Caco-2 (cell line): ENCODE measurements at regions not wholly inside any gene's neighbourhood (a gene's known extent, or its start where the extent isn't known, plus 50 kb on each side); places are given as distances from the start of the nearest gene placed in this dataset. TPM values are rescaled to one million over a fixed set of nuclear protein-coding genes. Genes with fewer than 3 reads are reported as not detected.

ENCODE experiments used
- BruUV-seq: library from RNA; stranded (reverse); fragments of 400-500 nt; replicated peaks from 2 replicates; lab custom pipeline; 2021; lab: Mats Ljungman, UMichigan
- CTCF ChIA-PET: fragments of 300-600 bp; sonication (Branson Sonifier 250); formaldehyde crosslinking; loops from one replicate; lab custom pipeline; 2022; ENCODE audit warnings: antibody characterized with exemption; lab: Charles Lee
- POLR2A ChIA-PET: fragments of 300-600 bp; sonication (Branson Sonifier 250); formaldehyde crosslinking; loops from one replicate; lab custom pipeline; 2022; ENCODE audit warnings: antibody characterized with exemption; lab: Charles Lee
- DNase-seq, 2 experiments: peaks; one replicate each; pipeline versions ENCODE4 v3.0.0 to v3.0.0-alpha.2; 2020 to 2022
- H3K27me3 ChIP-seq: replicated peaks from 2 replicates; pipeline ENCODE4 v1.6.0; 2011; ENCODE audit warnings: low read length; ENCODE audit not compliant: control insufficient read depth, insufficient read depth
- H3K36me3 ChIP-seq: 2 replicates; pipeline ENCODE4 v1.5.1; 2011; ENCODE audit warnings: low read length; ENCODE audit not compliant: control insufficient read depth, insufficient read depth
- H3K4me1 ChIP-seq: fragments of 250-450 bp; sonication (Bioruptor Pico); 2 replicates; pipeline ENCODE4 v1.5.1; 2020; ENCODE audit warnings: mild to moderate bottlenecking
- H3K4me3 ChIP-seq: 2 replicates; pipeline ENCODE4 v1.5.1; 2011; ENCODE audit warnings: low read depth, mild to moderate bottlenecking, control low read depth, low read length
- H3K9me3 ChIP-seq: fragments of 250-450 bp; sonication (Bioruptor Pico); 2 replicates; pipeline ENCODE4 v1.5.1; 2020; ENCODE audit warnings: mild to moderate bottlenecking, moderate library complexity
- H3K27ac Mint-ChIP-seq: one replicate; pipeline ENCODE4 v1.8.0; 2022; ENCODE audit warnings: mixed read lengths; ENCODE audit not compliant: unreplicated experiment
- H3K27me3 Mint-ChIP-seq: one replicate; pipeline ENCODE4 v1.8.0; 2022; ENCODE audit warnings: mixed read lengths; ENCODE audit not compliant: insufficient read depth, unreplicated experiment
- H3K36me3 Mint-ChIP-seq: one replicate; pipeline ENCODE4 v1.8.0; 2022; ENCODE audit warnings: mild to moderate bottlenecking, mixed read lengths; ENCODE audit not compliant: insufficient read depth, unreplicated experiment
- H3K4me1 Mint-ChIP-seq: one replicate; pipeline ENCODE4 v1.8.0; 2022; ENCODE audit warnings: low read depth, mixed read lengths; ENCODE audit not compliant: unreplicated experiment
- H3K4me3 Mint-ChIP-seq: one replicate; pipeline ENCODE4 v1.8.0; 2022; ENCODE audit warnings: mild to moderate bottlenecking, moderate library complexity, mixed read lengths; ENCODE audit not compliant: unreplicated experiment
- H3K9me3 Mint-ChIP-seq: one replicate; pipeline ENCODE4 v1.8.0; 2022; ENCODE audit warnings: mixed read lengths; ENCODE audit not compliant: unreplicated experiment
- CTCF ChIP-seq, 2 experiments: fragments of 200-600 bp in 1 of 2; IDR thresholded peaks; 1 replicate in 1 of 2; 2 replicates in 1 of 2; pipeline versions ENCODE4 v1.5.1 to v1.8.0; 2011 to 2022; ENCODE audit warnings: antibody characterized with exemption in 1 of 2, control low read depth in 1 of 2, inconsistent platforms in 1 of 2, low read depth in 1 of 2, low read length in 1 of 2, mild to moderate bottlenecking in 1 of 2, moderate library complexity in 1 of 2; ENCODE audit not compliant: insufficient read depth in 1 of 2, severe bottlenecking in 1 of 2, unreplicated experiment in 1 of 2
- intact Hi-C: fragments of 100-400 bp; cut with micrococcal nuclease; formaldehyde crosslinking; loops from one replicate; pipeline ENCODE4 v1.10.0; 2022; ENCODE audit not compliant: unreplicated experiment
- microRNA-seq: library from miRNA; unstranded; fragments of <30 nt; microRNA quantifications from one replicate; pipeline ENCODE4 v1.2.0, GENCODE V29; 2022

- Mint-ChIP-seq H3K4me1 (no peaks in the 10 kb centered on the region), H3K27ac (no peak overlapping the region), H3K27me3 (no peaks in the 10 kb centered on the region), H3K36me3 (no peaks in the 10 kb centered on the region), H3K4me3 (no peak overlapping the region), H3K9me3 (no peaks in the 10 kb centered on the region)
- no peaks in the 10 kb centered on the region for H3K36me3 ChIP-seq
- H3K4me1 ChIP-seq = no peaks in the 10 kb centered on the region
- ChIA-PET CTCF (no interaction called here), POLR2A (no interaction called here)
- H3K9me3 ChIP-seq = no peaks in the 10 kb centered on the region
- no peak for DNase-seq
- H3K27me3 ChIP-seq = no peaks in the 10 kb centered on the region
- intact Hi-C loops = no loop called here
- TF ChIP-seq CTCF (IDR thresholded peaks at IDR 0.05; ENCODE audit: insufficient read depth in 1 of 2, low read depth in 1 of 2, low read length in 1 of 2, severe bottlenecking in 1 of 2, unreplicated experiment in 1 of 2) = no peak
- no peak overlapping the region for H3K4me3 ChIP-seq
- BruUV-seq = no TSS peak
Observed at GRCh38 chr7:18444826-18445225, 50.7 kb upstream of the HDAC9 start.

- Mint-ChIP-seq H3K4me1 (no peaks in the 10 kb centered on the region), H3K9me3 (no peaks in the 10 kb centered on the region), H3K27ac (no peak overlapping the region), H3K36me3 (no peaks in the 10 kb centered on the region), H3K4me3 (no peak overlapping the region), H3K27me3 (no peaks in the 10 kb centered on the region)
- TF ChIP-seq CTCF (IDR thresholded peaks at IDR 0.05; ENCODE audit: insufficient read depth in 1 of 2, low read depth in 1 of 2, low read length in 1 of 2, severe bottlenecking in 1 of 2, unreplicated experiment in 1 of 2) = no peak
- Histone ChIP-seq H3K27me3 (no peaks in the 10 kb centered on the region), H3K4me1 (no peaks in the 10 kb centered on the region), H3K9me3 (no peaks in the 10 kb centered on the region), H3K36me3 (no peaks in the 10 kb centered on the region), H3K4me3 (no peak overlapping the region)
- POLR2A ChIA-PET = no interaction called here
- no peak for DNase-seq
- intact Hi-C loops = no loop called here
- CTCF ChIA-PET = no interaction called here
- no TSS peak for BruUV-seq
Observed at GRCh38 chr7:18445483-18445882, 50.1 kb upstream of the HDAC9 start.

Small RNAs in the stretch of these regions (microRNA-seq; reads per million reads assigned to microRNA genes)
- not detected for gene MIR1302-6
